HepG2 (cell line): ENCODE measurements at regions not wholly inside any gene's neighbourhood (a gene's known extent, or its start where the extent isn't known, plus 50 kb on each side); places are given as distances from the start of the nearest gene placed in this dataset. TPM values are rescaled to one million over a fixed set of nuclear protein-coding genes. Genes with fewer than 3 reads are reported as not detected.
"Not testable (repeated sequence)": the region's sequence is repeated elsewhere in the genome, so short reads cannot be mapped to it uniquely, and the experiment has no call there.

Experiments
- ATAC-seq: fragments of 200-7000 bp; cut with Tn5 transposase; 3 replicates; pipeline ENCODE4 v1.9.1; 2020; ENCODE audit warnings: mild to moderate bottlenecking, moderate library complexity
- BruUV-seq: library from RNA; stranded (reverse); fragments of 400-500 nt; replicated peaks from 2 replicates; lab custom pipeline; 2021; lab: Mats Ljungman, UMichigan
- CTCF ChIA-PET: fragments of 300-600 bp; formaldehyde crosslinking; extraction: SDS; loops from one replicate; lab custom pipeline; 2021; ENCODE audit warnings: low total read pairs, inconsistent platforms, low intra/inter-chr PET ratio; lab: Yijun Ruan, JAX
- POLR2A ChIA-PET: fragments of 350-600 bp; sonication (Branson Sonifier 250); formaldehyde crosslinking; loops from one replicate; lab custom pipeline; 2020; ENCODE audit warnings: antibody characterized with exemption, inconsistent platforms; lab: Yijun Ruan, JAX
- DNase-seq: peaks from one replicate; pipeline ENCODE4 v3.0.0-alpha.2; 2015; ENCODE audit warnings: low spot score
- FAIRE-seq: peaks from 3 replicates; lab custom pipeline; 2011; peaks lifted over from hg19 to GRCh38; lab: Jason Lieb, UNC
- H2AFZ ChIP-seq: one replicate; pipeline ENCODE4 v1.6.1; 2011; ENCODE audit warnings: low read length, inconsistent platforms
- H3K27ac ChIP-seq: fragments of 300-600 bp; 3 replicates; pipeline ENCODE4 v1.8.0; 2011; ENCODE audit warnings: mixed run types, mild to moderate bottlenecking, mixed read lengths, low read length, inconsistent platforms; ENCODE audit not compliant: insufficient read depth; ENCODE audit errors: extremely low read length
- H3K27me3 ChIP-seq, 2 experiments: fragments of 200-600 bp in 1 of 2; 2 replicates in 1 of 2; 3 replicates in 1 of 2; pipeline versions ENCODE4 v1.6.0 to v1.8.0; 2011; ENCODE audit warnings: low read length in 2 of 2, mild to moderate bottlenecking in 2 of 2, moderate library complexity in 2 of 2, inconsistent platforms in 1 of 2; ENCODE audit not compliant: insufficient read depth in 2 of 2, control insufficient read depth in 1 of 2
- H3K36me3 ChIP-seq, 2 experiments: fragments of 200-600 bp in 1 of 2; replicated peaks in 1 of 2; 2 replicates in 1 of 2; 3 replicates in 1 of 2; pipeline versions ENCODE4 v1.5.1 to v1.8.0; 2011; ENCODE audit warnings: low read length in 2 of 2, inconsistent platforms in 1 of 2; ENCODE audit not compliant: insufficient read depth in 2 of 2, control insufficient read depth in 1 of 2
- H3K4me1 ChIP-seq: 2 replicates; pipeline ENCODE4 v1.5.1; 2012; ENCODE audit warnings: low read length, inconsistent platforms; ENCODE audit not compliant: insufficient read depth
- H3K4me2 ChIP-seq: 2 replicates; pipeline ENCODE4 v1.6.0; 2011; ENCODE audit warnings: low read depth, low read length, inconsistent platforms
- H3K4me3 ChIP-seq, 3 experiments: fragments of 200-600 bp in 1 of 3; sonication (generic), shearing (Covaris generic) in 1 of 3; replicated peaks in 1 of 3; 2 replicates each; pipeline ENCODE4 v1.5.1; 2011 to 2016; ENCODE audit warnings: low read length in 3 of 3, inconsistent platforms in 2 of 3, low read depth in 2 of 3, mild to moderate bottlenecking in 2 of 3, control low read depth in 1 of 3, mixed read lengths in 1 of 3; ENCODE audit not compliant: insufficient read depth in 1 of 3
- H3K79me2 ChIP-seq: one replicate; pipeline ENCODE4 v1.6.1; 2011; ENCODE audit warnings: low read length, inconsistent platforms; ENCODE audit not compliant: insufficient read depth
- H3K9ac ChIP-seq: 2 replicates; pipeline ENCODE4 v1.6.0; 2011; ENCODE audit warnings: mild to moderate bottlenecking, low read depth, low read length, inconsistent platforms; ENCODE audit not compliant: insufficient read depth
- H3K9me3 ChIP-seq: 2 replicates; pipeline ENCODE4 v1.5.1; 2012; ENCODE audit warnings: mild to moderate bottlenecking, low read length
- H4K20me1 ChIP-seq: 2 replicates; pipeline ENCODE4 v1.6.0; 2011; ENCODE audit warnings: inconsistent platforms, mild to moderate bottlenecking, low read length, moderate library complexity; ENCODE audit not compliant: insufficient read depth
- WGBS: methylation state at CpG from one replicate; pipeline ENCODE4 v1.1.6; 2017; ENCODE audit warnings: low lambda C conversion rate; 5-methylcytosine and 5-hydroxymethylcytosine counted together
- in situ Hi-C: cut with HindIII; loops from 2 replicates; pipeline ENCODE4 v1.10.0; 2017; ENCODE audit warnings: low pct_unique_long_range_greater_than_20kb; ENCODE audit not compliant: extremely low pct_ligation_motif_present
- intact Hi-C: fragments of 100-400 bp; cut with micrococcal nuclease; formaldehyde crosslinking; loops from one replicate; pipeline ENCODE4 v1.10.0; 2022; ENCODE audit not compliant: unreplicated experiment
- microRNA counts: library from miRNA; unstranded; fragments of <30 nt; microRNA quantifications from one replicate; lab custom pipeline; 2015
- microRNA-seq: library from miRNA; unstranded; fragments of <30 nt; microRNA quantifications from one replicate; pipeline ENCODE4, GENCODE V29; 2020
- small RNA-seq, 3 experiments: library from RNA; depleted of rRNA; stranded (forward); fragments of <200 nt; gene quantifications; one replicate each; pipeline ENCODE3, GENCODE V24; 2012; ENCODE audit warnings: low read depth in 2 of 3, low replicate concordance in 1 of 3; ENCODE audit not compliant: insufficient read length in 3 of 3, insufficient read depth in 2 of 3

GRCh38 chr9:40873753-40874295 lies 254.7 kb downstream of the FOXD4L6 start:
- FAIRE-seq, intact Hi-C loops: not testable (repeated sequence)
- WGBS, result 20% methylated on average over 11 of the region's 13 CpGs

GRCh38 chr9:40868437-40868836 lies 260.0 kb downstream of the FOXD4L6 start:
- ATAC-seq, FAIRE-seq, H4K20me1 ChIP-seq, H3K4me3 ChIP-seq, intact Hi-C loops, H3K27ac ChIP-seq, H3K4me1 ChIP-seq, H3K27me3 ChIP-seq, CTCF ChIA-PET, H3K9ac ChIP-seq, H3K36me3 ChIP-seq, DNase-seq, in situ Hi-C loops, H3K4me2 ChIP-seq, H3K9me3 ChIP-seq, H2AFZ ChIP-seq, H3K79me2 ChIP-seq, BruUV-seq, POLR2A ChIA-PET: not testable (repeated sequence)
- WGBS, result 54% methylated on average over 4 of the region's 4 CpGs

More at GRCh38 chr9:40873753-40874295, 254.7 kb downstream of the FOXD4L6 start:
- H2AFZ ChIP-seq, ATAC-seq, H3K9ac ChIP-seq, DNase-seq, H3K4me3 ChIP-seq, H3K79me2 ChIP-seq, H3K27ac ChIP-seq, BruUV-seq, H3K36me3 ChIP-seq, CTCF ChIA-PET, H3K4me1 ChIP-seq, in situ Hi-C loops, H3K9me3 ChIP-seq, H3K4me2 ChIP-seq, POLR2A ChIA-PET, H3K27me3 ChIP-seq, H4K20me1 ChIP-seq: not testable (repeated sequence)

MicroRNA genes in the stretch of these regions (microRNA counts, 767-probe panel; counts per million panel counts)
- microRNA hsa-miR-1299 (lab: Ali Mortazavi, UCI), result not detected

Small RNAs in the stretch of these regions (microRNA-seq; reads per million reads assigned to microRNA genes)
- not detected for gene MIR1299

Small RNAs in the stretch of these regions (small RNA-seq; reads per million reads assigned to genes)
- gene AL353626.2 (0 reads per million in 3 experiments), gene MIR1299 (0 reads per million in 3 experiments)
